NCI-H1417 (cell line): ENCODE measurements at regions not wholly inside any gene's neighbourhood (a gene's known extent, or its start where the extent isn't known, plus 50 kb on each side); places are given as distances from the start of the nearest gene placed in this dataset.

ENCODE experiments used
- DNase-seq, 3 experiments: peaks; one replicate each; lab custom pipeline; 2025; lab: John Stamatoyannopoulos, UW

DNA sequence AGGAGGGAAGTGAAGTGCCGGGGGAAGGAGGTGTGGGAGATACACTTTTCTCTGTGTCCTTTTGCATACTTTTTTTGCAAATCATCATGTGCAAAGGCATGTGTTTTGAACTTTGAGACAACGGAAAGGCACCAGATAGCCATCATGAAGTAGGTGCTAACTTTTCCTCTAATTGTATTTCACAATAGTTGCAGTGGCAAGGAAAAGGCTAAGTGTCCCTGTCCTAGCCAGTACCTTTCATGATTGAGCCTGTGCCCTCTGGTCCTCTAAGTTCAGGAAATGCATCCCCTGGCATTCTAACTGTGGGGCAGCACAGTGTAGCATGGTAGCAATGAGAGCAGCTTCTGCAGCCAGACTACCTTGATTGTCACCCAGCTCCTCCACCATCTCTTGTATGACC, 186.2 kb downstream of the ADSS2 start:
- no peak for DNase-seq

DNA sequence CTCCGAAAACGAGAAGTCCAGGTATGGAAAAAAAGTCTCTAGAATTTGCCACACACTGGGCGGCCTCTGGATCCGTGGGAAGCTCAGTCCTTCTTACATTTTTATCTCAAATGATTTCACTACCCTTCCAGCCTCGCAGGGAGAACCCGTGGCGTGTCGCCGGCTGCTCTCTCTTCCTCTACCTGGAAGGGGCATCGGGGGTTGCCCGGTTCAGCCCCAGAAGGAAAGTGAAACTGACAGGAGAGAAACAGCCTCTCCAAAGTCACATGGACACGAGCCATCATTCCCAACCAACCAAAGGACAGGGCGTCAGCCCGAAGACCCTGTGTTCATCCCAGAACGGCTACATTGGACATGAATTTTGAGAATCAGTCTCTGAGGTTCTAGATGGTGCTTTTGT, 182.5 kb downstream of the ADSS2 start:
- DNase-seq = no peak

DNA sequence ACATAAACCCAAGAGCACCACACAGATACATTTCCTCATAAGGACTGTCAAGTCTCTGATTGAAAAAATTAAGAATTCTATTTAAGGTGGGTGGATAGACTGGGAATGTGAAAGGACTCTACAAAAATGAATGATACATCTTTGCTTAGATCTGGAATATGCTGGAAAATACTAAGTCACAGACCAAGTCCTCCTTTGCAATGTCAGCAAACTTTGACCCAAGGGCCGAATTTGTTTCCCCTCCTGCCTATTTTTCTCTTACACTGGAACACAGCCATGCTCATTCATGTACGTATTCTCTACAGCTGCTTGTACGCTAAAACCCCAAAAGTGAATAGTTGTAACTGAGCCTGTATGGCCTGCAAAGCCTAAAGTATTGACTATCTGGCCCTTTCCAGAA, 180.7 kb downstream of the ADSS2 start:
- DNase-seq = no peak

DNA sequence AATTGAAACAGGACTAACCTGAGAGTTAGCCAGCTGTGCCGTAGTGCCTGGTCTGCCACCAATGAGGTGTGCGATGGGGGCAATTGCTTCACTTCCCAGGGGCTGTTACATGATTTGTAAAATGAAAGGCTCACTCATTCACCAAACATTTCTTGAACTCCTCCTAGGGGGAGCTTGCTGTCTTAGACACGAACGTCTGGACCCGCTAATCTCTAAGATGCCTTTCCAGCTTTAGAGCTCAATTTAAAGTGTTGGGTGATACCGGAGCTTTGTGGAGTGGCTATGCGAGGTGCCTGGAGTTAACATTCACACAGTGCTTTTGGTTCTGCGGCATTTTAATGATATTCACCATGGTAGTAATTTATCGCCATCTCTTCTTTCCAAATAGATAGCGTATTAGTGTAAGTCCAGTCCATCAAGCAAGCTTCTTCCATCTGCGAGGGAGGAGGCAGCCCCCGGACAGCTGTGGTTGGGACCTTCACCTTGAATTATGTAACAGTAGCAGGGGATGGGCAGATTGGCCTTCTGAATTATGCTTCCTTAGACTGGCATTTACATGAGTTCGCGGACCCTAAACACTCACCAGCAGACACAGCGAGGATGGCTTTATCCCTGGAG, 179.9 kb downstream of the ADSS2 start:
- DNase-seq = no peak

DNA sequence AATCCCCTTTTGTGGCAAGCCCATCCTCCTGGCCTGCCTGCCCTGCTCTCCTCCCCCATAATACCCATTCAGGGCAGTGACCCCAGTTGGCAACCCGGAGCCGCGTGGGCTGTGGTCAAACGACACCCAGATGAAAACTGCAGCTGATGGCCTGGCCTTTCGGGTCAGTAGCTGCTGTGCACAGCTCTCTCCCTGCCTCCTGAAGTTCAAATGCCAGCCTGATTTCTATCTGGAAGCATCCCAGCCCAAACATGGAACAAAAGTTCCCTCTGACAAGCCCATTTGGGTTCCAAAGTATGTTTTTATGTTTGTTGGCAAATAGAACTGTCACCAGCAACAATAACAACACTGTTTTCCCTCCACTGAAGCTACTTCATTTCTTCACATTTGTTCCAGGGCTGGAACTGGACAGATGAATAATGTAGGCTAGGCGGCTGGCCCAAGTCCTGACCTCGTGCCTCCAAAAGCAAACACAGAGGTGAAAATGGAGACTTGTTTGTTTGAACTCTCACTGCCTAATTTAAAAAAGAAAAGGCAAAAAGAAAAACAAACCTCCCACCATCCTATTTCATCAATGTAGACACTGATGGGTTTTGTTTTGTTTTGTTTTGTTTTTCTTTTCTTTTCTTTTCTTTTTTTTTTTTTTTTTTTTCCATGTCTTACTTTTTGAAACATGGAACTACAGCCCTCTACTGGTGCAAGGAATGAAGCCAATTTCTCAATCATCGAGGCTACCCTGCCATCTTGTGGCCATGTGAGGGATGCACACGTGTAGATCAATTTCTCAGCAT, 179.0 kb downstream of the ADSS2 start:
- DNase-seq = peak; percentile 65 to 92 (median 65)

DNA sequence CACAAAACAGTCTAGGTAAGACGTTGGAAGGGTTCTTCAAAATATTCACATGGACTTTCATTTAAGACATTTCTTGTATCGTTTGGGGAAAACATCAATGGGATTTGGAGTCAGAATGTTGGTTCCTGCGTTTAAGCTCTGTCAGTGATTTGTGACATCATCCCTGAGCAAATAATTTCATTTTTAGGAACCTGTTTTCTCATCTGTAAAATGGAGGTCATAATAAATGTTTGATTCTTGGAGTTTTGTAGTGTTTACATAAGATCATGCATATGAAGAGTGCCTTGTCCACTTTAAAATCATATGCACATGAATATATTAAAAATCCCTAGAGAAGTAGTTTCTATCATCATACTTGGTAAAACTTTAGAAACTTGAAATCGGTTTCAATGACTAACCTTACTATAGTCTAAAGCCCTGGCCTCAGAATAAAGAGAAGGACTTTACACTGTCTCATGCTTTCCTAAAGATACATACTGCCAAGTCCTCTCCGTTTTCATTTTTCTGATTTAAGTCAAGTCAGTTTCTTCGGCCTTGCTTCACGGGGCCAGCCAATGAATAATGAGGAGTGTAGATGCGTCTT, 178.4 kb downstream of the ADSS2 start:
- no peak for DNase-seq

DNA sequence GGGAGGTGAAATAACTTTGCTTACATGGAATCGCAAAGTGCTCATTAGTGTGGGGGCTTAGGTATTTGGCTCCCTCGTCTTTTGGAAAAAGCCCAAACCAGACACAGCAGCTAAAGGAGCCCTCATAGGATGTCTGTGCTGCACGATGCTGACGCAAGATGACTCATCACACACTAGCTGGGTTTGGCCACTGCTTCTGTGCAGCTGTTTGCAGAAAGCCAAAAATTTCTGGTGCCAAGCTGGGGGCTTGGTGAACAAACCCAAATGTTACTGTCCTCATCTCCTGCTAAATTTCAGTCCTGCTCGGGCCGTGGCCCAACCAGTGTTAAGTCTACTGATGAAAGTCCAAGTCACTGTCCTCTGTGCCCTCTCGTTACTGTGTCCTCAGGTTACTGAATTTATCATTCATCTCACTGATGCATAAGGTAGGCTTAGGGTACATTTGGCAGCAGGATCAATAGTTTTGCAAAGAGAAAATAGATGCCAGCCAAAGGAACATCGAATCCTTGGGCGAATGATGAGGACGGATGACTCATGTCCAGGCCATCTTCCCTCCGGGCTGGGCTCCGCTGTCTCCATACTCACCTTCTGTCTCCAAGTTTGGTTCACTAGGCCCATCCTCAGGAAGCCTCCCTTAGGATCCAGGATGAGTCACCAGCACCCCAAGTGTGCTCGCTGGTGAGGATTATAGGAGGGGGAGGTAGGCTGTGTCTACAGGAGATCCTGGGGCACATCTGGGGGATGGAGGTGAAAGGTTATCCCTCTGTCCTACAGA, 177.7 kb downstream of the ADSS2 start:
- peak in 2 of 3 experiments; percentile 19 to 35 for DNase-seq

DNA sequence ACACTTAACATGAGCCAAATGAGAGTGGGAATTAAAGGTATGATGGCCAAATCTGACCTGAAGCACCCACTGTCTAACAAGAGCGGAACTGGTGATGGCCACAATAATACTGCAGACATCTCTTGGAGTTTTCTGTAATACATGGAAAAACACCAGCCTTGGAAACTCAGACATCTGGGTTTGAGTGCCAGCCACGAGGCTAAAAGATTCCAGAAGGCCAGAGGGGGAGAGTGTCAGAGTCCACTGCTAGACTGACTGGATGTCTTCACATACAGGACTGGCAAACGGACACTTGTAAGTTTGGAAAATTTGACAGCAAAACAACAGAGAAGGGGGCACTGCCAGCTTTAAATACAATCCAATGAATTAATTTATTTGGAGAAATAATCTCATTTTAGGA, 175.1 kb downstream of the ADSS2 start:
- no peak for DNase-seq

DNA sequence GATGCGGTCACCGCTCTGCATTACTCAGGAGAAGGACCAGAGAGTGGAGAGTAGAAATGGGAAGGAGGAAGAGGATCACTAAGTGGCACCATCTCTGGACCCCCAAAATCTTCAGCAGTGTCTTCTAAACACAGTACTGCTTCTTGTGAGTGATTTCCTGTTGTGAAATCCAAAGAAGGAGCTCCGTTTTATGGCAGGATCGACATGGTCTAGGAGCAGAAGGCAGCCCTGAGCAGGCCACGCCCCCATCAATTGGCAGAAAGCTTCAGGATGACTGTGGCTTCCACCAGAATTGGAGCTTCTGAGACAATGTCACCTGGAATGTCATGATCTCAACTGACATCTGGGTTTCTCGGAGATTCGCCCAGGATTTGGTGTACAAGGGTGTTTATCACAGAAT, 171.5 kb downstream of the ADSS2 start:
- no peak for DNase-seq

DNA sequence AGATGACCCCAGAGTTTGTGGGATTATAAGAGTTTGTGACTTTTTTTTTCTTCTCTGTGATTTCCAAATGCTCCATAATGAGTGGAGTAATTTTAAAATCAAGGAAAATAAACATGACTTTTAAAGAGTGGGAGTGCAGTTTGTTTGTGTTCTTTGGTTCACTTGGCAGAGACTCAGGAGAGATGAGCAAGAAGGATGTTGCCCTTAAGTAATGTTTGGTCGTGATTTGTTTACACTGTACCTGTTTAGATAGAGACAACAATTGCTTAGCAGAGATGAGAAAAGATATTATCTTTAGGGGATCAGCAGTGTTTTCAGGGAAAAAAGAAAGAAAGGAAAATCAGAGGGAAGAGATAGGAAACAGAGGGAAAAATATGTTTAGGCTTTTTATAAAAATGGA, 170.8 kb downstream of the ADSS2 start:
- no peak for DNase-seq

DNA sequence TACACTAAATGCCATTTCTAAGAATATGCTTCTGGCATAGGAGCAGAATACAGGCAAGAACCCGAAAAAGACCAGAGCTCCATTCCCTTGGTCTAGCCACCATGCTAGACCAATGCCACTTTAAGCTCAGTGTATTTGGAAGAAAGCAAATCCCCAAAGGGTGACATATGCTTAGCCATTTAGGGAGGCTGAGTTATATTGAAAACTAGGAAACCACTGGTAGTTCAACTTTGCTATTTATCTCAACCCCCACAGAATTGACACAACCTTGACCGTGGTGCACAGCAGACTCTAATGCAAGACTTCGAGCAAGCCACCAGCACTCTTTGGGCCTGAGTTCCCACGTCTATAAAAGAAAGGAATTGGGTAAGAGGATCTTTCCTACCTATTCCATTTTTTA, 167.9 kb downstream of the ADSS2 start:
- no peak for DNase-seq

DNA sequence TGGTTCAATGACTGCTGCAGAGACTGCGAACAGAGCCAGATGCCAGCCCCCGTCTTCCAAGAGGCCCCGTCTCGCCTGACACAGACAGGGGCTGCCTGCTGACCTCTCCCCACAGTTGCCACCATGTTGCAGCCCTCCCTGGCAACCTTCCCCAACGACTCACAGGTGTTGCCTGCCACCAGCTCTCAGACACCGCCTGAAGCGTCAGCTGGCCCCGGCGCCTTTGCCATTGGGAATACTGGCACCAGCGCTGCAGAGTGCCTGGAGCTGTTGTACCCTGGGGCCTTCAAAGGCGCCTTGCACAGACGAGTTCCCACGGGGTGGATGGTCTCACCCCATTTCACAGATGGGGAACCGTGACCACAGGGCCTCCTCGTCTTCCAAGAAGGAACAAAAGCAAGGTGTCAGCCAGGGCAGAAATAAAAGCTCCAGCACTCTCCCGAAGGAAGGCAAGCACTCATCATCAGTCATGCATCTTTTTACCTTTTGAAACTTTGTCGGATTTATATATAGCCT, 167.0 kb downstream of the ADSS2 start:
- DNase-seq = no peak

DNA sequence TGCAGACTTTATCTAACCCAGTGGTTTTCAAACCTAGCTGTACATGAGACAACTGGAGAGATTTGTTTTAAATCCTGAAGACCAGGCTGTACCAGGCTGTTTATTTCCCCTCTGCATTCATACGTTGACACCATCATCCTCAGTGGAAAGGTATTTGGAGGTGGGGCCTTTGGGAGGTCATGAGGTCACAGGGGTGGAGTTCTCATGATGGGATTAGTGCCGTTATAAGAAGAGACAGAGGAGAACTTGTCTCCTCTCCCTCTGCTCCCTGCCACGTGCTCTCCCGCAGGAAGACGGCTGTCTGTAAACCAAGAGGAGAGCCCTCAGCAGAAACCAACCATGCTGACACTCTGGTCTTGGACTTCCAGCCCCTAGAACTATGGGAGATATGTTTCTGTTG, 165.4 kb downstream of the ADSS2 start:
- DNase-seq = no peak

DNA sequence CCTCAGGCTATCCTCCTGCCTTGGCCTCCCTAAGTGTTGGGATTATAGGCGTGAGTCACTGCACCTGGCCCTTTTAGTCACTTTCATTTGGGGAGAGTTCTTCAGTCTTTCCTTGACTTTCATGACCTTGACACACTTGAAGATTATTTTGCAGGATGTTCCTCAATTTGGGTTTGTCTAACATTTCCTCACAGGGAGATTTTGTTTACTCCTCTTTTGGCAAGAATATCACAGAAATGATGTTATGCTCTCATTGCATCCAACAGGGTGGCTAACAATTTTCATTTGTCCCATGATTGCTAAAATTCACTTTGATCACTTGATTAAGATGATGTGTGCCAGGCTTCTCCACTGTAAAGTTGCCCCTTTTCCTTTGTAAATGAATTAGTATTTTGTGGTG, 164.0 kb downstream of the ADSS2 start:
- no peak for DNase-seq

DNA sequence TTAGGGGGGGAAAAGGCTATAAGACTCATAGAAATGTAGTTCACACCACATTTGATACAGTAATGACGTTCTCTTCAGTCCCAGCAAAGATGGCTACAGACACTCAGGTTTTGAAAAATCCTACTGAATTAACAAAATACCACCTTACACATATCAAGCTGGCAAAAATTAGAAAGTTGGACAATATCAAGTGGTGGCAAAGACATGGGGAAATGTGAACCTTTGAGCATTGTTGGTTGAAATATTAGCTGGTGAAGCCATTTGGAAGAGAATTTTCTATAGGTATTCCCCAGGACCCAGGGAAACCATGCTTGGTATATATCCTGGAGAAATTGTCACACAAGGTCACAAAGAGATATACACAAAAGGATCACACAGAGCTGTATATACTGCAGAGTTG, 163.0 kb downstream of the ADSS2 start:
- DNase-seq = no peak

DNA sequence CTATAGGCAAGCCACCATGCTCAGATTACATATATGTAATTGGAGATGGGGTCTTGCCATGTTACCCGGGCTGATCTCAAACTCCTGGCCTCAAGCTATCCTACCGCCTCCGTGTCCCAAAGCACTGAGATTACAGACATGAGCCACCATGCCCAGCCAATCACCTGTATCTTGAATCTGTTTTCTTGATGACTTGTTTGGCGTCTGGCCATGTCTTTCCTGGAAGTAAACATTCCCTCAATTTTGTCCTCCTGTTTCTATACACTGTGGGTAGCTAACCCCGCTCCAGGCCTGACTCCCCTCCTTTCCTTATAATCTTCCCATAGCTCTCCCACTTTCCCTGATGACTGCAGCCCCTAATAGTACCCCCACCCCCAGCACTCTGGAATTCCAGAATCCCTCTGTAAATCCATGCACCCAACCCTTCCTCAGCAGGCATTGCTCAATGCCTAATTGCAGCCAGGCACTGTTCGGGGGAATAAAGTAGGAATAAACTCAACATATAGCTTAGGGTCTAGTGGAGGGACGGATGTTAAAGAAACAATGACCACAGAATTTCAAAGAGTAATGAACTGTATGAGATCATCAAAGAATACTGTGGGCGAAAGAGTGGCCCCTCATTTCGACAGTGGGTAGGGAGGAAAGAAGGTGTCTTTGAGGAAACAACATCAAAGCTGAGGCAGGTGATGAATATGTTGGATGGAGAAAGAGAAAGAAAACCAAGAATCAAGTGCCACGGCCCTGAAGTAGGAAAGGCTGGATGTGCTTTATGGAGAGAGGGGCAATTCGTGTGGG, 161.5 kb downstream of the ADSS2 start:
- no peak for DNase-seq

DNA sequence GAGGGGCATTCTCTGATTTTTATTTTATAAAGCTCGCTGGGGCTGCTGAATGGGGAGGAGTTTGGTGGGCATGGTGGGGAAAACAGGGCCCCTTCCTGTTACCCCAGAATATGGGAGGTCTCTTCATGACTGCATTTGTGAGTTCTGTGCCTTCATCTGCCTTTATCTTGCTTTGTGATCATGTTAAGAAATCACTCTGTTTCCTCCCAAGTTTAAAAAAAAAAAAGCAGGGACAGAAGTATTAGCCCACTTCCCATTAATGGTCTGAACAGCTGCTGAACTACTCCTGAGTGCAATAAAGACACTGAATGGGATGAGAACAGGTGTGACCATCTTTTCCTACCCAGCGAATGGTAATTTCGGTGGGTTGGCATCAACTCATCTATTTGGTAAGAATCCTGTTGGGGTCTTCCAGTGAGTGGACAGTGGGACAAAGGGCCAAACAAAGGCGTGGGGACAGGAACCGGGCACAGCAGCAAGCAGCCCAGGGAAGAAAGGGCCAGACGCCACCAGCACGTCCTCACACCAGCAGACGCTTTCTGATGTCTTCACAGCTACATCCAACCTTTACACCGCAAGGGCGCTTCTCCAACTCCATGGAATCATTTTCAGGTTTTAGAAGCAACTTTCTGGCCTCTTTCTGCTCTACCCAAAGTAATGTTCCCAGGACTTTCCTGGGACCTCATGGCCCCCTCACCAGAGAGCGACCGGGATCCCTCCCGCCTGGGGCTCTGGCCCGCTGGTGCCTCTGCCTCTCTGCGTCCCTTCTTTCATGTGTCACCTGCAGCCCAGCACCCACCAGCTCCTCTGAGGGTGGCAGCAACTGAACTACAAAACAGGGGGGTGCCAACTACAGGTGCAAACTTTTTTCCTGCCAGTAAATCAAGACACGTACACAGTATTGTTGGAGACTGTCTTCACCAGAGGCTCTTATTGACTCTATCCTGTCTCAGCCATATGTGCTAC, 160.2 kb downstream of the ADSS2 start:
- no peak for DNase-seq

DNA sequence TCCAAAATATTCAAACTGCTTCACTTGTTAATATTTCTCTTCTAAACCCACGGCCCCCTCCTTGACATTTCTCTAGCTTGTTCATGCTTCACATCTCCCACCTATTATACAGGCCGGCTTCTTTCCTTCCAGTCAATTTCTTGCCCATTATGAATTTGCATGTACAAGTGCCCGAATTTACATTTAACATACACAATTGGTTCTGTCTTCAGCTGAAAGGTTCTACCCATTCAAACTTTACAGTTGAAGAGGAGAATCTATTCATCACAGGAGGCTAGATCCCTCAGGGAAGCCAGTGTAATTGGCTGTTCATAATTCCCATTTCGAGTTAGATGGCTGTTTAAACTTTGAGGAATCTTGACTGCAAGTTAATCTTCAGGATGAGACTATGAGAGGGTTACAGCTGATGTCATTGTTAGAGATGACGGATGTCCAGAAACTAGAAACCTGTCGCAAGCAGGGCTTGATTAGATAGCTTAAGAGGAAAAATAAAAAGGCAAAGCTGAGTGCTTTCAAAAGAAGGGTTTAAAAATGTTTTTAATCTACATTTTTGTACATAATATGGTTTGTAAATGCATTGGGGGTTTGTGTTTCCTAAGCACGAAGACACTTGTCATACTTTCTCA, 157.0 kb downstream of the ADSS2 start:
- DNase-seq = no peak

DNA sequence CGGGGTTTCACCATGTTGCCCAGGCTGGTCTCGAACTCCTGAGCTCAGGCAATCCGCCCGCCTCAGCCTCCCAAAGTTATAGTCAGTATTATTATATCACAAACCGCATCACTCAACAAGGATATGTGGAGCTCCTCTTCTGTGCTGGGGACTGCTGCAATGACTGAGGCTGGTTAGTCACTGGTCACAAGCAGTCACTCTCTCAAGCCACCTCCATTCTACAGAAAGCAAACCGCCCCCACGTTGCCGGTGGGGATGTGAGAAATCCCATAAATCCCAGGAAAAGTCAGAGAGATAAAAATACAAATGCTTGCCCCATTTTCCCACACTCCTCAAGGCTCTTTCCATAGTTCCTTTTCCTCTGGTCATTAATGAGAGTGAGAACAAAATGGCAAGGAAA, 155.7 kb downstream of the ADSS2 start:
- no peak for DNase-seq

DNA sequence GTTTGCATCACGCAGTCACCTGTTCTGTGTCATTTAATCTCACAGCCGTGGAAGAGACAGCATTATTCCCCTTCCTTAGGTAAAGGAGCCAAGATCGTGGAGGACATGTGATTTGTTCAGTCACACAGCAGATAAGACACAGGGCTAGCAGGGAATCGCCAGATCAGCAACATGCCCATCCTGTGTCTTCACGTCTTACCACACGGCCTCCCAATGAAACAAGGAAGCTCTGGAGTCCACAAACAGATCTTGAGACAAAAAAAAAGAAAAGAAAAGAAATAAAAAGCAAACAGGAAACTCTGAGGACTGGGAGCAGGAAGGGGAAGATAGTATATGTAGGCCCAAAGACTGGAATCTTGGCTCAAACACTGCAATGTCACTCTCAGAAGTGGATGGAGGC, 155.3 kb downstream of the ADSS2 start:
- no peak for DNase-seq
